ENCODE measurements at regions not wholly inside any gene's neighbourhood (a gene's known extent, or its start where the extent isn't known, plus 50 kb on each side); places are given as distances from the start of the nearest gene placed in this dataset.
"Not testable (repeated sequence)": the region's sequence is repeated elsewhere in the genome, so short reads cannot be mapped to it uniquely, and the experiment has no call there.

- no peak for DNase-seq
Measured at GRCh38 chr2:65775839-65776238, 343.4 kb upstream of the SPRED2 start.

- DNase-seq = no peak
Measured at GRCh38 chr2:65767946-65768345, 335.5 kb upstream of the SPRED2 start.

GRCh38 chr2:65766768-65767267, 334.4 kb upstream of the SPRED2 start:
- DNase-seq = no peak

GRCh38 chr2:65765376-65765775, 333.0 kb upstream of the SPRED2 start:
- DNase-seq = no peak

GRCh38 chr2:65762068-65762467, 329.7 kb upstream of the SPRED2 start:
- no peak for DNase-seq

GRCh38 chr2:65754219-65754618, 321.8 kb upstream of the SPRED2 start:
- no peak for DNase-seq

- no peak for DNase-seq
Measured at GRCh38 chr2:65751408-65751807, 319.0 kb upstream of the SPRED2 start.

GRCh38 chr2:65749545-65749944, 317.1 kb upstream of the SPRED2 start:
- DNase-seq = no peak

- not testable (repeated sequence) for DNase-seq
Measured at GRCh38 chr2:65747875-65748274, 315.5 kb upstream of the SPRED2 start.

- DNase-seq = no peak
Measured at GRCh38 chr2:65746931-65747675, 314.7 kb upstream of the SPRED2 start.

GRCh38 chr2:65744477-65745200, 312.2 kb upstream of the SPRED2 start:
- DNase-seq = no peak

- no peak for DNase-seq
Measured at GRCh38 chr2:65742977-65743376, 310.6 kb upstream of the SPRED2 start.

GRCh38 chr2:65739927-65740326, 307.5 kb upstream of the SPRED2 start:
- no peak for DNase-seq

GRCh38 chr2:65737452-65738011, 305.1 kb upstream of the SPRED2 start:
- no peak for DNase-seq

- DNase-seq = no peak
Measured at GRCh38 chr2:65731476-65731875, 299.1 kb upstream of the SPRED2 start.

GRCh38 chr2:65730186-65730585, 297.8 kb upstream of the SPRED2 start:
- DNase-seq = no peak

- DNase-seq = no peak
Measured at GRCh38 chr2:65729246-65729645, 296.8 kb upstream of the SPRED2 start.

GRCh38 chr2:65728477-65729180, 296.2 kb upstream of the SPRED2 start:
- DNase-seq = no peak

GRCh38 chr2:65727816-65728215, 295.4 kb upstream of the SPRED2 start:
- no peak for DNase-seq

- DNase-seq = no peak
Measured at GRCh38 chr2:65727381-65727780, 295.0 kb upstream of the SPRED2 start.

- DNase-seq = no peak
Measured at GRCh38 chr2:65724752-65725151, 292.4 kb upstream of the SPRED2 start.

- DNase-seq = no peak
Measured at GRCh38 chr2:65724336-65724735, 291.9 kb upstream of the SPRED2 start.

- no peak for DNase-seq
Measured at GRCh38 chr2:65722028-65722778, 289.8 kb upstream of the SPRED2 start.

Data from activated CD4-positive, alpha-beta T cell treated with anti-CD3 and anti-CD28 coated beads, Interleukin-2, amount 50 U/mL, for 16 hours (primary cell).